DND-41 (cell line): ENCODE measurements at regions not wholly inside any gene's neighbourhood (a gene's known extent, or its start where the extent isn't known, plus 50 kb on each side); places are given as distances from the start of the nearest gene placed in this dataset.

ENCODE experiments used
- ATAC-seq: fragments of 200-7000 bp; cut with Tn5 transposase; 3 replicates; pipeline ENCODE4 v1.9.1; 2021; ENCODE audit warnings: low read depth; ENCODE audit not compliant: insufficient read depth
- DNase-seq: peaks from one replicate; pipeline ENCODE4 v3.0.0-alpha.2; 2020
- H2AFZ ChIP-seq: 2 replicates; pipeline ENCODE4 v1.6.0; 2012; ENCODE audit warnings: low read depth, low read length
- H3K27ac ChIP-seq: 2 replicates; pipeline ENCODE4 v1.5.1; 2012; ENCODE audit warnings: low read length, inconsistent platforms
- H3K27me3 ChIP-seq: fragments of 200-600 bp; sonication (generic); 2 replicates; pipeline ENCODE4 v1.6.0; 2012; ENCODE audit warnings: low read length, mild to moderate bottlenecking, inconsistent platforms; ENCODE audit not compliant: insufficient read depth, poor library complexity
- H3K36me3 ChIP-seq: 2 replicates; pipeline ENCODE4 v1.5.1; 2012; ENCODE audit warnings: low read length, inconsistent platforms; ENCODE audit not compliant: insufficient read depth
- H3K4me1 ChIP-seq: 2 replicates; pipeline ENCODE4 v1.5.1; 2012; ENCODE audit warnings: mild to moderate bottlenecking, low read length; ENCODE audit not compliant: insufficient read depth
- H3K4me2 ChIP-seq: 2 replicates; pipeline ENCODE4 v1.6.0; 2012; ENCODE audit warnings: mild to moderate bottlenecking, moderate library complexity, low read length, inconsistent platforms; ENCODE audit not compliant: insufficient read depth
- H3K4me3 ChIP-seq, 2 experiments: fragments of 200-600 bp in 1 of 2; shearing (Covaris generic) in 1 of 2; 2 replicates each; pipeline ENCODE4 v1.5.1; 2012 to 2016; ENCODE audit warnings: inconsistent platforms in 2 of 2, low read length in 2 of 2, mild to moderate bottlenecking in 2 of 2, low read depth in 1 of 2, moderate library complexity in 1 of 2
- H3K79me2 ChIP-seq: 2 replicates; pipeline ENCODE4 v1.6.0; 2012; ENCODE audit warnings: low read length, inconsistent platforms; ENCODE audit not compliant: insufficient read depth
- H3K9ac ChIP-seq: 2 replicates; pipeline ENCODE4 v1.6.0; 2012; ENCODE audit warnings: low read depth, mild to moderate bottlenecking, inconsistent platforms, low read length, moderate library complexity
- H3K9me3 ChIP-seq: 2 replicates; pipeline ENCODE4 v1.5.1; 2012; ENCODE audit warnings: low read length, moderate library complexity, mild to moderate bottlenecking, inconsistent platforms; ENCODE audit not compliant: insufficient read depth, severe bottlenecking
- H4K20me1 ChIP-seq: 2 replicates; pipeline ENCODE4 v1.6.0; 2012; ENCODE audit warnings: low read length; ENCODE audit not compliant: insufficient read depth
- EZH2 ChIP-seq: IDR thresholded peaks from 3 replicates; pipeline ENCODE4 v1.6.1; 2012; ENCODE audit warnings: borderline replicate concordance, low read depth, mild to moderate bottlenecking, moderate library complexity, low read length, inconsistent platforms; ENCODE audit not compliant: severe bottlenecking
- TF ChIP-seq, protein P1 (sequence below): IDR thresholded peaks from 2 replicates; pipeline ENCODE4 v1.5.1; 2012; ENCODE audit warnings: borderline replicate concordance, low read length, moderate library complexity, mild to moderate bottlenecking; ENCODE audit not compliant: poor library complexity, severe bottlenecking; ENCODE audit errors: extremely low read depth

DNA sequence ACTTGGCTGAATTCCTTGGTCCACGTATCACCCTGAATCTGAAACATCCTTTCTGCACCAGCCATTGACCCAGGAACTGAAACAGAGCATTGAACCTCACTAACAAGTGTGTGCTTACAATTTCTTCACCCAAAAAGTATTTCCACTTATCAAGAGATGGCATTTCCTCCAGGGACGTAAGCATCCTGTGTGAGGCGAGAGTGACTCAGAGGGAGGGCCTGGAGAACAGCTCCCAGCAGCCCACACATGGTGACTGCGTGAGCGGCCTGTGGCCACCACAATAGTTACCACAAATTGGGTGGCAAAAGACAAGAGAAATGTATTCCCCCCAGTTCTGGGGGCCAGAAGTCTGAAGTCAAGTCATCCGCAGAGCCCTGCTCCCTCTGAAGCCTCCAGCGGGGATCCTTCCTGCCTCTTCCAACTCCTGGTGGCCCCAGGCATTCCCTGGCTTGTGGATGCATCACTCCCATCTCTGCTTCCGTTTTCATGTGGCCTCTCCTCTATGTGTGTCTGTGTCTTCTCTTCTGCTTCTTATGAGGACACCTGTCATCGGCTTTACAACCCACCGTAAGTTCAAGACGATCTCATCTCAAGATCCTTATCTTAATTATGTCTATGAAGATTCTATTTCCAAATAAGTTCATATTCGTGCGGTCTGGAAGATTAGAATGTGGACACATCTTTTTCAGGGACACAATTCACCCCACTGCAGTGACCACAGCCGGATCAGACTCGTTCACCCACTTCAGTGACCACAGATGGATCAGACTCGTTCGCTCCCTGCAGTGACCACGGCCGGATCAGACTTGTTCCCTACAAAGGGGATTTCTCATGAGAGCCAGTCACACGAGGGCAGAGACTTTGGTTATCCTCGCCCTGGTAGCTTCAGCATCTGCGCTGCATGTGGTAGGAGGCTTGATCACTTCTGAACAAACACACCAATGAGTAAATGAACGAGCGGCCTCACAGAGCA is 122.6 kb upstream of the FOXF1 start:
- no peak overlapping the region for H3K4me3 ChIP-seq
- H3K9ac ChIP-seq = no peak overlapping the region
- no peak overlapping the region for H2AFZ ChIP-seq
- no peak overlapping the region for H3K27ac ChIP-seq
- no peaks in the 10 kb centered on the region for H3K36me3 ChIP-seq
- TF ChIP-seq, protein P1, sequence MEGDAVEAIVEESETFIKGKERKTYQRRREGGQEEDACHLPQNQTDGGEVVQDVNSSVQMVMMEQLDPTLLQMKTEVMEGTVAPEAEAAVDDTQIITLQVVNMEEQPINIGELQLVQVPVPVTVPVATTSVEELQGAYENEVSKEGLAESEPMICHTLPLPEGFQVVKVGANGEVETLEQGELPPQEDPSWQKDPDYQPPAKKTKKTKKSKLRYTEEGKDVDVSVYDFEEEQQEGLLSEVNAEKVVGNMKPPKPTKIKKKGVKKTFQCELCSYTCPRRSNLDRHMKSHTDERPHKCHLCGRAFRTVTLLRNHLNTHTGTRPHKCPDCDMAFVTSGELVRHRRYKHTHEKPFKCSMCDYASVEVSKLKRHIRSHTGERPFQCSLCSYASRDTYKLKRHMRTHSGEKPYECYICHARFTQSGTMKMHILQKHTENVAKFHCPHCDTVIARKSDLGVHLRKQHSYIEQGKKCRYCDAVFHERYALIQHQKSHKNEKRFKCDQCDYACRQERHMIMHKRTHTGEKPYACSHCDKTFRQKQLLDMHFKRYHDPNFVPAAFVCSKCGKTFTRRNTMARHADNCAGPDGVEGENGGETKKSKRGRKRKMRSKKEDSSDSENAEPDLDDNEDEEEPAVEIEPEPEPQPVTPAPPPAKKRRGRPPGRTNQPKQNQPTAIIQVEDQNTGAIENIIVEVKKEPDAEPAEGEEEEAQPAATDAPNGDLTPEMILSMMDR = no peak
- no peak for TF ChIP-seq EZH2
- H4K20me1 ChIP-seq = no peaks in the 10 kb centered on the region
- H3K4me1 ChIP-seq = no peaks in the 10 kb centered on the region
- peaks cover 3% of the 10 kb centered on the region for H3K27me3 ChIP-seq
- ATAC-seq (no peak), DNase-seq (no peak)
- H3K79me2 ChIP-seq = no peaks in the 10 kb centered on the region
- H3K4me2 ChIP-seq = no peak overlapping the region
- H3K9me3 ChIP-seq = no peaks in the 10 kb centered on the region

GRCh38 chr16:86388976-86389375 is 121.4 kb upstream of the FOXF1 start:
- H3K9ac ChIP-seq = no peak overlapping the region
- H3K27me3 ChIP-seq = peaks cover 3% of the 10 kb centered on the region
- DNase-seq = no peak
- H3K9me3 ChIP-seq = no peaks in the 10 kb centered on the region
- no peak overlapping the region for H2AFZ ChIP-seq
- H3K79me2 ChIP-seq = no peaks in the 10 kb centered on the region
- no peaks in the 10 kb centered on the region for H3K36me3 ChIP-seq
- no peak overlapping the region for H3K4me2 ChIP-seq
- no peaks in the 10 kb centered on the region for H3K4me1 ChIP-seq
- H4K20me1 ChIP-seq = no peaks in the 10 kb centered on the region
- ATAC-seq = no peak
- TF ChIP-seq EZH2 = no peak
- TF ChIP-seq, protein P1 = no peak
- no peak overlapping the region for H3K27ac ChIP-seq
- no peak overlapping the region for H3K4me3 ChIP-seq

DNA sequence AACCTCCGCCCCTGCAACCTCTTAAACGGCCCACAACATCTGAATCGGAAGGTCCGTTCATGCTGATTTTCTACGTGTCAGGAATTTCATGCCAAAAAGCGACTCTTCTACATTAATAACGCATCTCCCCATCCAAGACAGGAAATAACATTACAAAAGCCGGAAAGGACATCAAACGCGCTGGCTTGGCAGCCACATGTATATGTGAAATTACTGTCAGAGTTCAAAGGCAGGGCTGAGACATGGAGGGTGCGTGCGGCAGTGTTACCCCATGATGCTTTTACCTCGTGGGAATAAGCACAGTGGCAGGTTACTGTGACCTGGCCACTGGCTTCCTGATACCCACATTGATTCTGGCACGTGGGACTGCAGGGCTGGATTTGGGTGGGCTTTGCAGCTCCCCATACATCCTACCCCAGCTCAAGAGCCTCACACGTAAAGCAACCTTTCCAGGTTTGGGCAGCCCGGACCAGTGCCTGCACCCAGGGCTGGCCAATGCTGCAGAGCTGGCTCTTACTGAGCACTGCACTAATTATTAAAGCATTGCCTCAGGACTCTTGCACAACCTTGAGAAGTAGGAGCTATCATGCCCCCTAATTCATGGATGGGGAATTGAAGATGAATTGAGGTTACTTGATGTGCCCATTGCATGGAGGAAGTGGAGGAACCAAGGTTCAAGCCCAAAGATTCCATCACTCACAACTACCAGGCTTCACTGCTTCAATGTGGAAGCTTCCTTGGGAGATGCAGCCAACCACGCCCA is 120.6 kb upstream of the FOXF1 start:
- no peaks in the 10 kb centered on the region for H3K4me1 ChIP-seq
- H3K27ac ChIP-seq = no peak overlapping the region
- TF ChIP-seq EZH2 = no peak
- TF ChIP-seq, protein P1 = no peak
- H2AFZ ChIP-seq = no peak overlapping the region
- ATAC-seq (no peak), DNase-seq (no peak)
- H3K9me3 ChIP-seq = no peaks in the 10 kb centered on the region
- no peaks in the 10 kb centered on the region for H4K20me1 ChIP-seq
- H3K36me3 ChIP-seq = no peaks in the 10 kb centered on the region
- H3K9ac ChIP-seq = no peak overlapping the region
- peaks cover 3% of the 10 kb centered on the region for H3K27me3 ChIP-seq
- H3K4me3 ChIP-seq = no peak overlapping the region
- H3K4me2 ChIP-seq = no peak overlapping the region
- H3K79me2 ChIP-seq = no peaks in the 10 kb centered on the region
